BJ (cell line): ENCODE measurements at regions not wholly inside any gene's neighbourhood (a gene's known extent, or its start where the extent isn't known, plus 50 kb on each side); places are given as distances from the start of the nearest gene placed in this dataset.

Experiments used
- CTCF ChIA-PET: fragments of 350-600 bp; formaldehyde crosslinking; extraction: SDS; loops from one replicate; lab custom pipeline; 2021; ENCODE audit warnings: antibody characterized with exemption, inconsistent platforms; lab: Yijun Ruan, JAX
- POLR2A ChIA-PET: fragments of 300-600 bp; sonication (Branson Sonifier 250); formaldehyde crosslinking; extraction: SDS; loops from one replicate; lab custom pipeline; 2021; ENCODE audit warnings: antibody characterized with exemption; lab: Charles Lee
- DNase-seq: peaks from one replicate; pipeline ENCODE4 v3.0.0-alpha.2; 2011; ENCODE audit warnings: low read depth
- H3K27me3 ChIP-seq: 2 replicates; pipeline ENCODE4 v1.6.0; 2011; ENCODE audit warnings: low read length; ENCODE audit not compliant: control insufficient read depth, insufficient read depth
- H3K36me3 ChIP-seq: 2 replicates; pipeline ENCODE4 v1.5.1; 2011; ENCODE audit warnings: low read length; ENCODE audit not compliant: control insufficient read depth, insufficient read depth
- H3K4me3 ChIP-seq: 2 replicates; pipeline ENCODE4 v1.5.1; 2011; ENCODE audit warnings: low read depth, mild to moderate bottlenecking, control low read depth, low read length
- TF ChIP-seq, protein P1 (sequence below): IDR thresholded peaks from 2 replicates; pipeline ENCODE4 v1.5.1; 2011; ENCODE audit warnings: low read depth, mild to moderate bottlenecking, control low read depth, inconsistent platforms, low read length, moderate library complexity; ENCODE audit not compliant: insufficient read depth

DNA sequence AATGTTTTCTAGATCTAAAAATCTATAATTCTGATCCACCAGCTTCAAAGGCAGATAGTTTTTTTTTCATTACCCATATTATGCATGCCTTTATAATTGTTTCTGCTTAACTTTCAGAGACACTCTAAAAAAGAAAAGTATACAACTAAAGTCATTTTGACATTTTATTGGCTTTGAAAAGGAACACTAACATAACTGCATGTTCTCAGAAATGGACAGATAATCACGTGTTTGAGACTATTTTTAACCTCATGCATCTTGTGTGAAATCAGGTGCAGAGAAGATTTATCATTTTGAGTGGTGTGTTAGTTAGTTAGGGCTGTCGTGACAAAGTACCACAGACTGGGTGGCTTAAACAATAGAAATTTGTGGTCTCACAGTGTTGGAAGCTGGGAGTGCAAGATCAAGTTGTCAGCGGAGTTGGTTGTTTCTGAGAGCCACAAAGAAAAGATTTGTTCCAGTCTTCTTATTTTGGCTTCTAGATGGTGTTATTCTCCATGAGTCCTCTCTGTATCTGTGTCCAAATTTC is 841.4 kb upstream of the LRATD1 start:
- no peaks in the 10 kb centered on the region for H3K36me3 ChIP-seq
- ChIA-PET CTCF (no interaction called here), POLR2A (no interaction called here)
- no peak for DNase-seq
- H3K27me3 ChIP-seq = no peaks in the 10 kb centered on the region
- H3K4me3 ChIP-seq = no peak overlapping the region
- TF ChIP-seq, protein P1, sequence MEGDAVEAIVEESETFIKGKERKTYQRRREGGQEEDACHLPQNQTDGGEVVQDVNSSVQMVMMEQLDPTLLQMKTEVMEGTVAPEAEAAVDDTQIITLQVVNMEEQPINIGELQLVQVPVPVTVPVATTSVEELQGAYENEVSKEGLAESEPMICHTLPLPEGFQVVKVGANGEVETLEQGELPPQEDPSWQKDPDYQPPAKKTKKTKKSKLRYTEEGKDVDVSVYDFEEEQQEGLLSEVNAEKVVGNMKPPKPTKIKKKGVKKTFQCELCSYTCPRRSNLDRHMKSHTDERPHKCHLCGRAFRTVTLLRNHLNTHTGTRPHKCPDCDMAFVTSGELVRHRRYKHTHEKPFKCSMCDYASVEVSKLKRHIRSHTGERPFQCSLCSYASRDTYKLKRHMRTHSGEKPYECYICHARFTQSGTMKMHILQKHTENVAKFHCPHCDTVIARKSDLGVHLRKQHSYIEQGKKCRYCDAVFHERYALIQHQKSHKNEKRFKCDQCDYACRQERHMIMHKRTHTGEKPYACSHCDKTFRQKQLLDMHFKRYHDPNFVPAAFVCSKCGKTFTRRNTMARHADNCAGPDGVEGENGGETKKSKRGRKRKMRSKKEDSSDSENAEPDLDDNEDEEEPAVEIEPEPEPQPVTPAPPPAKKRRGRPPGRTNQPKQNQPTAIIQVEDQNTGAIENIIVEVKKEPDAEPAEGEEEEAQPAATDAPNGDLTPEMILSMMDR = no peak

DNA sequence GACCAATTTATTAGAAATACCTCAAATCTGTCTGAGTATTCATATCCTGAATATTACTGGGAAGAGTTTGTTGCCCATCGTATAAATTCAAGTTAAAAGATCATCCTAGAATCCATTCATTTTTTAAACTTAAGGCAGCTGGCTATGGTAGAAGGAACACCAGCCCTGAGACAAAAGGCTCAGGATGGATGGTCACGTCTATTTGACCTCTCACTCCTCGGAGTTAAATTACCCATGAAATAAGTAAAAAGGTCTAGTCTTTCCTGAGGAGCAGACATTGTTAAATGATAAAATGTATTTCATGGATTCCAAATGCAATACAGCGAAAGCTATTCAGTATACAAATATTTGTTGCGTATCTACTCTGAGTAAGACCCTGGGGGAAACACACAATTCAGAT is 826.0 kb upstream of the LRATD1 start:
- no peaks in the 10 kb centered on the region for H3K36me3 ChIP-seq
- no peaks in the 10 kb centered on the region for H3K27me3 ChIP-seq
- ChIA-PET POLR2A (no interaction called here), CTCF (no interaction called here)
- TF ChIP-seq, protein P1 = no peak
- DNase-seq = no peak
- no peak overlapping the region for H3K4me3 ChIP-seq

DNA sequence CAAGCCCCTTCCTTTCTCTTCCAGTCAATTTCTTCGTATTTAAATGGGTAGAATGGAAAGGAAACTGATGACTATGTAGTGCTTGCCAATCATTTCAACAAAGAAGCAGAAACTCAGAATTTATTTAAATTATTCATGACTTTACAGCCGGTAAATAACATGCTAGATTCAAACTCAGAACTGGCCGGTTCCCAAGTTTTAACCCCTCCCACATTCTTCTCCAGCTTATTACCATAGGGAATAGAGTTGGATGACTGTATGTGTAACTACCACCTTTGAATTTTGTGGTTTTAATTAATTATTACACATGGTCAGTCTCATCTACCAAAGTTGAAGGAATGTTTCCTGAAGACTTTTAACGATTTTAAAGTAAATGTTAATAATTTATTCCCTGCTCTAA is 819.3 kb upstream of the LRATD1 start:
- TF ChIP-seq, protein P1 = no peak
- POLR2A ChIA-PET = no interaction called here
- H3K36me3 ChIP-seq = no peaks in the 10 kb centered on the region

DNA sequence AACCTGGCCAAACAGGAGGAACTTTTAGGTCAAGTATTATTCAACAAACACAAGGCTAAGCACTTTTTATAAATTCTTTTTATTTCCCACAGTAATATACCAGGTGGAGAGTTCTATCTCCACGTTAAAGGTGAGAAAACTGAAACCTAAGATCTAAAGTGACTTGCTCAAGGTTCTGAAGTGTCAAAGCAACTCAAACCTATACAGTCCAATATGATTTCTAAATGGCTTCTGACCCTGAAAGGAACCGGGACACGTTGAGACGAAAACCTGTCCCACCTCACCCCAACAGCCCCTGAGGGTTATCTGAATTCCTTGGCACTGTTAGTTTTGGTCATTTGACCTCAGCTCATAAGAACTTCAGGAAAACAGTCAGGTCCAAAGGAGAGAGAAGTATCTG is 814.5 kb upstream of the LRATD1 start:
- TF ChIP-seq, protein P1 = no peak
- POLR2A ChIA-PET = no interaction called here
- Histone ChIP-seq H3K4me3 (no peak overlapping the region), H3K36me3 (no peaks in the 10 kb centered on the region), H3K27me3 (no peaks in the 10 kb centered on the region)
- CTCF ChIA-PET = no interaction called here
- no peak for DNase-seq

More for the DNA sequence above, 819.3 kb upstream of the LRATD1 start:
- CTCF ChIA-PET = no interaction called here
- DNase-seq = no peak
- H3K27me3 ChIP-seq = no peaks in the 10 kb centered on the region
- no peak overlapping the region for H3K4me3 ChIP-seq

DNA sequence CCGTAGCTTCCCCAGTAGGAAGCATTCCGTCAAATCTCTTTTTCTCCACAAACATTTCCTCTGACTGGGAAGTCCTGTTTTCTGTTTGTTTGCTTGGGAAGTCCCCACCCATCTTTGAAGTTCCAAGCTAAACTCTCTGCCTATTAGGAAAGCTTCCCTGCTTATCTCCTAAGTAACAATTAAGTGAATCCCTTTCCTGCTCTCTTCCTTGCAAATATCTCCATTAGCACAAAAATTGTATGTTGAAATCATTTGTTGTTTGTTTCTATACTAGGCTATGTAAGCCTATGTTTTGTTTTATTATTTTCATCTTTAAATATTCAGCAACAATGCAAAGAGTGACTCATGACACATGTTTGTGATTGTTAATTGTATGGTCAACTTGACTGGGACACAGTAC is 812.6 kb upstream of the LRATD1 start:
- H3K36me3 ChIP-seq = no peaks in the 10 kb centered on the region
- no peak overlapping the region for H3K4me3 ChIP-seq
- DNase-seq = no peak
- no peaks in the 10 kb centered on the region for H3K27me3 ChIP-seq
- POLR2A ChIA-PET = no interaction called here
- TF ChIP-seq, protein P1 = no peak
- CTCF ChIA-PET = no interaction called here
